Caco-2 (cell line): ENCODE measurements at regions not wholly inside any gene's neighbourhood (a gene's known extent, or its start where the extent isn't known, plus 50 kb on each side); places are given as distances from the start of the nearest gene placed in this dataset.

ENCODE experiments used
- BruUV-seq: library from RNA; stranded (reverse); fragments of 400-500 nt; replicated peaks from 2 replicates; lab custom pipeline; 2021; lab: Mats Ljungman, UMichigan
- CTCF ChIA-PET: fragments of 300-600 bp; sonication (Branson Sonifier 250); formaldehyde crosslinking; loops from one replicate; lab custom pipeline; 2022; ENCODE audit warnings: antibody characterized with exemption; lab: Charles Lee
- POLR2A ChIA-PET: fragments of 300-600 bp; sonication (Branson Sonifier 250); formaldehyde crosslinking; loops from one replicate; lab custom pipeline; 2022; ENCODE audit warnings: antibody characterized with exemption; lab: Charles Lee
- DNase-seq, 2 experiments: peaks; one replicate each; pipeline versions ENCODE4 v3.0.0 to v3.0.0-alpha.2; 2020 to 2022
- H3K27me3 ChIP-seq: replicated peaks from 2 replicates; pipeline ENCODE4 v1.6.0; 2011; ENCODE audit warnings: low read length; ENCODE audit not compliant: control insufficient read depth, insufficient read depth
- H3K36me3 ChIP-seq: 2 replicates; pipeline ENCODE4 v1.5.1; 2011; ENCODE audit warnings: low read length; ENCODE audit not compliant: control insufficient read depth, insufficient read depth
- H3K4me1 ChIP-seq: fragments of 250-450 bp; sonication (Bioruptor Pico); 2 replicates; pipeline ENCODE4 v1.5.1; 2020; ENCODE audit warnings: mild to moderate bottlenecking
- H3K4me3 ChIP-seq: 2 replicates; pipeline ENCODE4 v1.5.1; 2011; ENCODE audit warnings: low read depth, mild to moderate bottlenecking, control low read depth, low read length
- H3K9me3 ChIP-seq: fragments of 250-450 bp; sonication (Bioruptor Pico); 2 replicates; pipeline ENCODE4 v1.5.1; 2020; ENCODE audit warnings: mild to moderate bottlenecking, moderate library complexity
- H3K27ac Mint-ChIP-seq: one replicate; pipeline ENCODE4 v1.8.0; 2022; ENCODE audit warnings: mixed read lengths; ENCODE audit not compliant: unreplicated experiment
- H3K27me3 Mint-ChIP-seq: one replicate; pipeline ENCODE4 v1.8.0; 2022; ENCODE audit warnings: mixed read lengths; ENCODE audit not compliant: insufficient read depth, unreplicated experiment
- H3K36me3 Mint-ChIP-seq: one replicate; pipeline ENCODE4 v1.8.0; 2022; ENCODE audit warnings: mild to moderate bottlenecking, mixed read lengths; ENCODE audit not compliant: insufficient read depth, unreplicated experiment
- H3K4me1 Mint-ChIP-seq: one replicate; pipeline ENCODE4 v1.8.0; 2022; ENCODE audit warnings: low read depth, mixed read lengths; ENCODE audit not compliant: unreplicated experiment
- H3K4me3 Mint-ChIP-seq: one replicate; pipeline ENCODE4 v1.8.0; 2022; ENCODE audit warnings: mild to moderate bottlenecking, moderate library complexity, mixed read lengths; ENCODE audit not compliant: unreplicated experiment
- H3K9me3 Mint-ChIP-seq: one replicate; pipeline ENCODE4 v1.8.0; 2022; ENCODE audit warnings: mixed read lengths; ENCODE audit not compliant: unreplicated experiment
- intact Hi-C: fragments of 100-400 bp; cut with micrococcal nuclease; formaldehyde crosslinking; loops from one replicate; pipeline ENCODE4 v1.10.0; 2022; ENCODE audit not compliant: unreplicated experiment
- TF ChIP-seq, protein P1 (sequence below), 2 experiments: fragments of 200-600 bp in 1 of 2; IDR thresholded peaks; 1 replicate in 1 of 2; 2 replicates in 1 of 2; pipeline versions ENCODE4 v1.5.1 to v1.8.0; 2011 to 2022; ENCODE audit warnings: antibody characterized with exemption in 1 of 2, control low read depth in 1 of 2, inconsistent platforms in 1 of 2, low read depth in 1 of 2, low read length in 1 of 2, mild to moderate bottlenecking in 1 of 2, moderate library complexity in 1 of 2; ENCODE audit not compliant: insufficient read depth in 1 of 2, severe bottlenecking in 1 of 2, unreplicated experiment in 1 of 2

DNA sequence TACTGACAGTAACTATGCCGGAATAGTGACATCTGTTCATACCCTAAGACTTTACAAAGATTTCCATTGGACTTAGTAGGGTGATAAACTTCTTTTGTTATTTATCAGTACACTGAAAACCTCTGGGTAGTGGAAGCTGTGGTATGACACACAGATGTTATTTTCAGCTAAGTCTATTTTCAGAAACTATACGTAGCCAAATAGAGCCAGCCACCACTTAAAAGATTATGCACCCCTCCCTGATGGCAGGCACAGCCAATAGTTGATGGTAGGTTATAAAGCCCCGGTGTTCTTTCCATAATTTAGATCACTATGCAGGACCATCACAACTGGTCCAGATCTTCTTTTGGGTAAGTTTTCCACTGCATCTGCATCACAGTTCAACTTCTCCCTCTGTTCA lies 1603.2 kb upstream of the PABPC4L start:
- H3K36me3 ChIP-seq = no peaks in the 10 kb centered on the region
- Mint-ChIP-seq H3K27ac (no peak overlapping the region), H3K27me3 (no peaks in the 10 kb centered on the region), H3K36me3 (no peaks in the 10 kb centered on the region), H3K4me1 (no peaks in the 10 kb centered on the region), H3K9me3 (no peaks in the 10 kb centered on the region), H3K4me3 (no peak overlapping the region)
- H3K27me3 ChIP-seq = no peaks in the 10 kb centered on the region
- BruUV-seq = no TSS peak
- H3K9me3 ChIP-seq = no peaks in the 10 kb centered on the region
- ChIA-PET CTCF (no interaction called here), POLR2A (no interaction called here)
- intact Hi-C loops = no loop called here
- TF ChIP-seq, protein P1, sequence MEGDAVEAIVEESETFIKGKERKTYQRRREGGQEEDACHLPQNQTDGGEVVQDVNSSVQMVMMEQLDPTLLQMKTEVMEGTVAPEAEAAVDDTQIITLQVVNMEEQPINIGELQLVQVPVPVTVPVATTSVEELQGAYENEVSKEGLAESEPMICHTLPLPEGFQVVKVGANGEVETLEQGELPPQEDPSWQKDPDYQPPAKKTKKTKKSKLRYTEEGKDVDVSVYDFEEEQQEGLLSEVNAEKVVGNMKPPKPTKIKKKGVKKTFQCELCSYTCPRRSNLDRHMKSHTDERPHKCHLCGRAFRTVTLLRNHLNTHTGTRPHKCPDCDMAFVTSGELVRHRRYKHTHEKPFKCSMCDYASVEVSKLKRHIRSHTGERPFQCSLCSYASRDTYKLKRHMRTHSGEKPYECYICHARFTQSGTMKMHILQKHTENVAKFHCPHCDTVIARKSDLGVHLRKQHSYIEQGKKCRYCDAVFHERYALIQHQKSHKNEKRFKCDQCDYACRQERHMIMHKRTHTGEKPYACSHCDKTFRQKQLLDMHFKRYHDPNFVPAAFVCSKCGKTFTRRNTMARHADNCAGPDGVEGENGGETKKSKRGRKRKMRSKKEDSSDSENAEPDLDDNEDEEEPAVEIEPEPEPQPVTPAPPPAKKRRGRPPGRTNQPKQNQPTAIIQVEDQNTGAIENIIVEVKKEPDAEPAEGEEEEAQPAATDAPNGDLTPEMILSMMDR (IDR thresholded peaks at IDR 0.05; ENCODE audit: insufficient read depth in 1 of 2, low read depth in 1 of 2, low read length in 1 of 2, severe bottlenecking in 1 of 2, unreplicated experiment in 1 of 2) = no peak
- no peak overlapping the region for H3K4me3 ChIP-seq
- H3K4me1 ChIP-seq = no peaks in the 10 kb centered on the region
- no peak for DNase-seq

DNA sequence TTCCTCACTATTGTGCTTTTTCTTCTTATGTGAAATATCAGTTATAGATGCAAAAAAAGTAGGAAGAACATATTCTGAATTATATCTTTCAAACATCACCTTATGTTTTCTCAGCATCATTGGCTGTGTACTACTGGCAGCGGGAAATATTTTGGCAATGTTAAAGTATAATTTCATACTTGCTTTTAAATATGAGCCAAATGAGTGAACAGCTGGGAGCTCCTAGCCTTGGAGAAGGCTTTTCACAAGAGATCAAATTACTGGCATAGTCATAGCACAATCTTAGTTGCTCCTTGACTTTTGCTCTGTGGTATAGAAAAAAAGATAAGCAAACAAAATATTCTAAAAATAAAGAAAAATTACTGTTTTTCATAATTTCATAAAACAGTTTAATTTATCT lies 1575.8 kb upstream of the PABPC4L start:
- no peak for DNase-seq
- TF ChIP-seq, protein P1 (IDR thresholded peaks at IDR 0.05; ENCODE audit: insufficient read depth in 1 of 2, low read depth in 1 of 2, low read length in 1 of 2, severe bottlenecking in 1 of 2, unreplicated experiment in 1 of 2) = no peak
- no peaks in the 10 kb centered on the region for H3K36me3 Mint-ChIP-seq
- intact Hi-C loops = no loop called here
- H3K4me3 Mint-ChIP-seq = no peak overlapping the region
- H3K27me3 Mint-ChIP-seq = no peaks in the 10 kb centered on the region
- Histone ChIP-seq H3K9me3 (no peaks in the 10 kb centered on the region), H3K36me3 (no peaks in the 10 kb centered on the region), H3K4me1 (no peaks in the 10 kb centered on the region), H3K4me3 (no peak overlapping the region), H3K27me3 (no peaks in the 10 kb centered on the region)
- BruUV-seq = no TSS peak
- peaks cover 8% of the 10 kb centered on the region for H3K9me3 Mint-ChIP-seq
- H3K27ac Mint-ChIP-seq = no peak overlapping the region
- H3K4me1 Mint-ChIP-seq = no peaks in the 10 kb centered on the region
- CTCF ChIA-PET = no interaction called here
- POLR2A ChIA-PET = no interaction called here

DNA sequence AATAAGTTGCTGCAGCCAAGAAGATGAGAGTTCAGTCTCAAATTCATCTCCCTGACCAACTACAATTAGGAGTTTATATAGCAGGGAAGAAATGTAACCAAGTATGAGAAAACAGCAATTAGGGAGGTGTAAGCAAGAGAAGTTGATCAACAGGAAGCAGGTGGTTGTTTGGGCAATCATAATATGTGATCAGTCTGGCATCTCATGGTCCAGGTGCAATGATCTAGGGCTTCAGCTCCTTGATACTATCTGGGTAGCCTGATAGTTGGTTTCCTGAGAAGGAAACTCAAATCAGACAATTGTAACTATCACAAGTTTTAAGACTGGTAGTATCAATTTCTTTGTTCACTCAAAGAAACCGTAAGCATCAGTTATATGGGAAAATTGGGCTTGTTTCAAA lies 1574.3 kb upstream of the PABPC4L start:
- CTCF ChIA-PET = no interaction called here
- no peak for DNase-seq
- H3K36me3 Mint-ChIP-seq = no peaks in the 10 kb centered on the region
- H3K4me3 ChIP-seq = no peak overlapping the region
- H3K27me3 Mint-ChIP-seq = no peaks in the 10 kb centered on the region
- POLR2A ChIA-PET = no interaction called here
- intact Hi-C loops = no loop called here
- H3K4me1 ChIP-seq = no peaks in the 10 kb centered on the region
- TF ChIP-seq, protein P1 (IDR thresholded peaks at IDR 0.05; ENCODE audit: insufficient read depth in 1 of 2, low read depth in 1 of 2, low read length in 1 of 2, severe bottlenecking in 1 of 2, unreplicated experiment in 1 of 2) = no peak
- no peak overlapping the region for H3K4me3 Mint-ChIP-seq
- no TSS peak for BruUV-seq
- peaks cover 8% of the 10 kb centered on the region for H3K9me3 Mint-ChIP-seq
- no peaks in the 10 kb centered on the region for H3K9me3 ChIP-seq
- H3K36me3 ChIP-seq = no peaks in the 10 kb centered on the region
- no peaks in the 10 kb centered on the region for H3K4me1 Mint-ChIP-seq
- H3K27ac Mint-ChIP-seq = no peak overlapping the region
- H3K27me3 ChIP-seq = no peaks in the 10 kb centered on the region
